Prostate gland (tissue), 2 donors: ENCODE measurements at regions not wholly inside any gene's neighbourhood (a gene's known extent, or its start where the extent isn't known, plus 50 kb on each side); places are given as distances from the start of the nearest gene placed in this dataset.

Experiments
- DNase-seq: peaks from one replicate; pipeline ENCODE4 v3.0.0-alpha.2; 2019; ENCODE audit warnings: low spot score
- H3K27ac ChIP-seq, 2 donors: fragments of 200-600 bp; sonication (generic); 2 replicates each; pipeline ENCODE4 v1.5.1; 2017 to 2019
- H3K27me3 ChIP-seq: fragments of 200-600 bp; sonication (generic); replicated peaks from 2 replicates; pipeline ENCODE4 v1.5.1; 2019; ENCODE audit not compliant: insufficient read depth
- H3K36me3 ChIP-seq, 2 donors: fragments of 200-600 bp; sonication (generic); 1 replicate in 1 of 2; 2 replicates in 1 of 2; pipeline versions ENCODE4 v1.5.1 to v1.8.1; 2017 to 2019
- H3K4me1 ChIP-seq: fragments of 200-600 bp; sonication (generic); replicated peaks from 2 replicates; pipeline ENCODE4 v1.5.1; 2019
- H3K4me3 ChIP-seq, 2 donors: fragments of 200-600 bp; sonication (generic); 2 replicates each; pipeline ENCODE4 v1.5.1; 2017 to 2019
- H3K9me3 ChIP-seq: fragments of 200-600 bp; sonication (generic); 2 replicates; pipeline ENCODE4 v1.5.1; 2017
- CTCF ChIP-seq, 4 experiments: fragments of 200-600 bp in 2 of 4; fragments of 450-650 bp in 2 of 4; sonication (generic) in 2 of 4; IDR thresholded peaks; 1 replicate in 3 of 4; 2 replicates in 1 of 4; pipeline ENCODE4 v1.5.1; 2016 to 2019; ENCODE audit warnings: antibody characterized with exemption in 4 of 4, mild to moderate bottlenecking in 2 of 4, moderate library complexity in 2 of 4
- POLR2A ChIP-seq: fragments of 450-650 bp; IDR thresholded peaks from one replicate; pipeline ENCODE4 v1.6.1; 2016; ENCODE audit warnings: antibody characterized with exemption, mild to moderate bottlenecking
- POLR2AphosphoS5 ChIP-seq: sonication (generic); formaldehyde crosslinking; IDR thresholded peaks from one replicate; pipeline ENCODE4 v1.6.1; 2017; ENCODE audit warnings: antibody characterized with exemption
- WGBS: methylation state at CpG from one replicate; pipeline ENCODE4 v1.1.5; 2018; 5-methylcytosine and 5-hydroxymethylcytosine counted together
- intact Hi-C: fragments of 100-400 bp; cut with DNase I; formaldehyde crosslinking; loops from one replicate; pipeline ENCODE4 v1.14.2; 2022

GRCh38 chr18:29838556-29838955 is 1204.0 kb downstream of the DSC3 start:
- no peak overlapping the region for H3K27ac ChIP-seq
- no peaks in the 10 kb centered on the region for H3K36me3 ChIP-seq
- intact Hi-C loops = no loop called here
- WGBS = 88% methylated on average over 1 of the region's 1 CpG
- DNase-seq = no peak
- TF ChIP-seq CTCF (IDR thresholded peaks at IDR 0.05) (no peak), POLR2AphosphoS5 (no peak), POLR2A (no peak)
- no peaks in the 10 kb centered on the region for H3K9me3 ChIP-seq
- no peak overlapping the region for H3K4me3 ChIP-seq
- no peaks in the 10 kb centered on the region for H3K4me1 ChIP-seq
- H3K27me3 ChIP-seq = no peaks in the 10 kb centered on the region

GRCh38 chr18:29823671-29824070 is 1218.9 kb downstream of the DSC3 start:
- Histone ChIP-seq H3K4me1 (no peaks in the 10 kb centered on the region), H3K4me3 (no peak overlapping the region), H3K27ac (no peak overlapping the region), H3K9me3 (no peaks in the 10 kb centered on the region), H3K36me3 (no peaks in the 10 kb centered on the region), H3K27me3 (no peaks in the 10 kb centered on the region)
- WGBS = 86% methylated on average over 1 of the region's 1 CpG
- intact Hi-C loops = no loop called here
- TF ChIP-seq POLR2AphosphoS5 (no peak), CTCF (IDR thresholded peaks at IDR 0.05) (no peak), POLR2A (no peak)
- DNase-seq = no peak

DNA sequence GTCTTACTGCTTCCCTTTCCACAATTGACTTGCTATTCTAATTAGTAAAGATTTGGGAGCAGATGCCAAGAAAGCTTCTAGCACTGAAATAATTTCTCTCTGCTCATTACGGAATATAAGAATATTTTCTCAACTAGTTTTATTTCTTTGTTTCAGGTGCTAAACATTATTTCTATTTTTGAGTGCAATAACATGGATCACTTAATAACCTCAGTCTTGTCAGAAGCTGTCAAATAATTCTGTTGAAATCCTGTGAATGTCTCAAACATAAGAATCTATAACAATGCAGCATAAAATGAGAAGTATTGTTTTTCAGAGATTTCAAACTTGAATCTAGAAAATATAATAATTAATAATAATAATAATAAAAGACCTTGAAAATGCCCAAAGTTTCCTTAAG is 1221.0 kb downstream of the DSC3 start:
- no peak overlapping the region for H3K27ac ChIP-seq
- no peaks in the 10 kb centered on the region for H3K9me3 ChIP-seq
- no peak for DNase-seq
- no peaks in the 10 kb centered on the region for H3K27me3 ChIP-seq
- H3K4me3 ChIP-seq = no peak overlapping the region
- H3K4me1 ChIP-seq = no peaks in the 10 kb centered on the region
- no peak for TF ChIP-seq POLR2A
- no peak for TF ChIP-seq CTCF (IDR thresholded peaks at IDR 0.05)
- no peak for TF ChIP-seq POLR2AphosphoS5
- intact Hi-C loops = no loop called here
- 95% methylated on average over 1 of the region's 1 CpG for WGBS
- H3K36me3 ChIP-seq = no peaks in the 10 kb centered on the region

GRCh38 chr18:29811519-29811918 is 1231.0 kb downstream of the DSC3 start:
- intact Hi-C loops = no loop called here
- 90% methylated on average over 4 of the region's 4 CpGs for WGBS
- Histone ChIP-seq H3K36me3 (no peaks in the 10 kb centered on the region), H3K27me3 (no peaks in the 10 kb centered on the region), H3K4me1 (no peaks in the 10 kb centered on the region), H3K9me3 (no peaks in the 10 kb centered on the region), H3K4me3 (no peak overlapping the region), H3K27ac (no peak overlapping the region)
- DNase-seq = no peak
- no peak for TF ChIP-seq POLR2AphosphoS5
- TF ChIP-seq POLR2A = no peak
- no peak for TF ChIP-seq CTCF (IDR thresholded peaks at IDR 0.05)

- Histone ChIP-seq H3K4me1 (no peaks in the 10 kb centered on the region), H3K36me3 (no peaks in the 10 kb centered on the region), H3K9me3 (no peaks in the 10 kb centered on the region), H3K4me3 (no peak overlapping the region), H3K27me3 (no peaks in the 10 kb centered on the region), H3K27ac (no peak overlapping the region)
- intact Hi-C loops = no loop called here
- WGBS = 72% methylated on average over 1 of the region's 1 CpG
- TF ChIP-seq POLR2A (no peak), POLR2AphosphoS5 (no peak), CTCF (IDR thresholded peaks at IDR 0.05) (no peak)
- no peak for DNase-seq
Measured at GRCh38 chr18:29780816-29781215, 1261.7 kb downstream of the DSC3 start.
